Effector CD4-positive, alpha-beta T cell (primary cell): ENCODE measurements at regions not wholly inside any gene's neighbourhood (a gene's known extent, or its start where the extent isn't known, plus 50 kb on each side); places are given as distances from the start of the nearest gene placed in this dataset.
"Not testable (repeated sequence)": the region's sequence is repeated elsewhere in the genome, so short reads cannot be mapped to it uniquely, and the experiment has no call there.

Source experiments
- DNase-seq: peaks from one replicate; pipeline ENCODE4 v3.0.0-alpha.2; 2020

DNA sequence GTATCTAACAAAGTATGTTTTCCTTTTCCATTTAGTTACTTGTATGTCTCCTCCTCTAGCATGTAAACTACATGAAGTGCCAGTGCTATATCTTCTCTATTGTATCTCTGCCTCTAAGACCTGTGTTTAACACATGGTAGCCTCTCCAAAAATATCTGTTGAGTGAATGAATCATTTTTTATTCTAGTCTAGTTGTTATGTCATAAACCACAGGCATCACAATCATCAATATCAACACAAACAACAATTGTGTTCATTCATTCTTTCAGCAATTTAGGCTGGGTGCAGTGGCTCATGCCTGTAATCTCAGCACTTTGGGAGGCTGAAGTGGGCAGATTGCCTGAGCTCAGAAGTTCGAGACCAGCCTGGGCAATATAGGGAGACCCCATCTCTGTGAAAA is 111.6 kb upstream of the EYA4 start:
- no peak for DNase-seq

DNA sequence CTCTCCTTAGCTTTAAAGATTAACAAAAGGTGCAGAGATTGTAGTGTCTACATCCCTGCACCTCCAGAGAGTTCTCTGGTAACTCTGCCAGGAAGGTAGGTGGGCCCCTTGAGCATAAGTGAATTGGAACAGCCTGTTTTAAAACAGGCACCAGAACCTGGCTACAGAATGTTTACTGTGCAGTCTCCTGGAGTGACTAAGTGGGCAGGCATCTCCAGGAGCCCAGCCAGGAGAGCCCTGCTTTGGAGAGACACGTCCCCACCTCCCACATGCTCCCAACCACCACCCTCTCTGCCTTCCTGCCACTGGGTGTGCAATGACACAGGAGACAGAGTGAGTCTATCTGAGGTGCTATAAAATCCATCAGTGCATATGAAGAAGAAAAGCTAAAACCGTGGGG is 110.3 kb upstream of the EYA4 start:
- DNase-seq, result no peak

GRCh38 chr6:133131621-133132465 is 109.3 kb upstream of the EYA4 start:
- no peak for DNase-seq

GRCh38 chr6:133132466-133132971 is 108.6 kb upstream of the EYA4 start:
- no peak for DNase-seq

GRCh38 chr6:133136177-133136880 is 104.8 kb upstream of the EYA4 start:
- no peak for DNase-seq

DNA sequence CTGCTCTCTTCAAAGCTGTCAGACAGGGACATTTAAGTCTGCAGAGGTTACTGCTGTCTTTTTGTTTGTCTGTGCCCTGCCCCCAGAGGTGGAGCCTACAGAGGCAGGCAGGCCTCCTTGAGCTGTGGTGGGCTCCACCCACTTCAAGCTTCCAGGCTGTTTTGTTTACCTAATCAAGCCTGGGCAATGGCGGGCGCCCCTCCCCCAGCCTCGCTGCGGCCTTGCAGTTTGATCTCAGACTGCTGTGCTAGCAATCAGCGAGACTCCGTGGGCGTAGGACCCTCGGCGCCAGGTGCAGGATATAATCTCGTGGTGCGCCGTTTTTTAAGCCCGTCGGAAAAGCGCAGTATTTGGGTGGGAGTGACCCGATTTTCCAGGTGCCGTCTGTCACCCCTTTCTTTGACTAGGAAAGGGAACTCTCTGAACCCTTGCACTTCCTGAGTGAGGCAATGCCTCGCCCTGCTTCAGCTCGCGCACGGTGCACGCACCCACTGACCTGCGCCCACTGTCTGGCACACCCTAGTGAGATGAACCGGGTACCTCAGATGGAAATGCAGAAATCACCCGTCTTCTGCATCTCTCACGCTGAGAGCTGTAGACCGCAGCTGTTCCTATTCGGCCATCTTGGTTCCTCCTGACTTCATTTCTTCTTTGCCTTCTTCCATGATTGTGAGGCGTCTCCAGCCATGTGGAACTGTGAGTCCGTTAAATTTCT is 93.5 kb upstream of the EYA4 start:
- DNase-seq, result not testable (repeated sequence)

DNA sequence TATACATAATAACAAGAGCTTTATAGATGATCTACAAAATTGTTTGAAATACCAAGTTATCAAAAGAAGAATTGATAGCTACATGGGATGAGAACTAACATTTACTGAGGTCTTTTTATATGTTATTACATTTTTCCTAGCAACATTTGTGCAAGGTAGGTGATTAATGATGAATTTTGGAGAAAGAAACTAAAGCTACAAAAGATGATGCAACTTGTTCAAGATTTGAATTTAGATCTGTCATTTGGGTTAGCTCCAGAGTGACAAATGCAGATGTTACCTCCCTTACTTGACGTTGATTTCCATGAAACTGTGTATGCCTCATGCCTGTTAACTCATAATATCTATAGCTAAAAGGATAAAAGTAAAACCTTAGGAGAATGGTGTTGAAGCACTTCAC is 84.5 kb upstream of the EYA4 start:
- no peak for DNase-seq

- DNase-seq, result no peak
Measured at GRCh38 chr6:133157995-133158394, 83.2 kb upstream of the EYA4 start.

DNA sequence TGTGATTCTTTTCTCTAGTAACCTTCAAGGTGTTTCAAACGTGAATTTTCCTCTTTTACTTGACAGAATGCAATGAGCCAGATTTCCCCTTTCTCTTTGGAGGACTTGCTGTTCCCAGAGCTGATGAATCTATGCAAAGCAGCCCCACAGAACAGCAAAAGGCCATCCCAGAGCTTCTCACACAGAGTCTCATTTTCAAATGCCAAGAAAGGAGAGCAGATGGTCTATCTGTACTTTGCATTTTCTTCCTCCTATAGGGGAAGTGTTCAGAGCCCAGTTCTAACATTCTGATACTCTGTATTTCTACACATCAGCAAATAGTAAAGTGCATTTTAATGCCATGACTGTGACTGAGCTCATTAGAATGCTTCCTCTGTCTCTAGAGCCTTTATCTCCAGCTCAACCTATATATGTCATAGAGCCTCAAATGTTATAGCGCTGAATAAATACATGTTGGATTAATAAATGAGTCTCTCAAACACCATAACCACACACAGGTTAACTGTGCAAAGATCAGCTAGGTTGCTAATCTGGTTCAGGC is 81.8 kb upstream of the EYA4 start:
- DNase-seq, result no peak

- DNase-seq, result no peak
Measured at GRCh38 chr6:133160536-133160935, 80.6 kb upstream of the EYA4 start.

DNA sequence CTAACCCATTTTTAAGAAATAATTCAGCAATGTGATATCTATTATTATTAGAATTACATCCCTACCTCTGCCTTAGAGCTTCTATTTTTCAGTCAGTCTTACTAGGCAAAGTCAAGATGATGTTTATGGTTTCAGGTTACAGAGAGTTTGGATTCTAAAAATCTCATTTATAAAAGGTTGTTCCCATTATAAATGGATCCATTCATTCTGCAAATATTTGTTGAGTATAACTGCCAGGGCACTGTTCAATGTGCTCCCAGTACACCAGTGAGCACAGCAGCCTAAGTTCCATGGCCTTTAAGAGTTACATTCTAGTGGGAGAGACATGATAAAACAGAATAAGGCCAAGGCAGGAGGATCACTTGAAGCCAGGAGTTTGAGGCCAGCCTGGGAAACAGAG is 75.9 kb upstream of the EYA4 start:
- no peak for DNase-seq

GRCh38 chr6:133166766-133167165 is 74.4 kb upstream of the EYA4 start:
- DNase-seq, result no peak

- no peak for DNase-seq
Measured at GRCh38 chr6:133169901-133170300, 71.3 kb upstream of the EYA4 start.

DNA sequence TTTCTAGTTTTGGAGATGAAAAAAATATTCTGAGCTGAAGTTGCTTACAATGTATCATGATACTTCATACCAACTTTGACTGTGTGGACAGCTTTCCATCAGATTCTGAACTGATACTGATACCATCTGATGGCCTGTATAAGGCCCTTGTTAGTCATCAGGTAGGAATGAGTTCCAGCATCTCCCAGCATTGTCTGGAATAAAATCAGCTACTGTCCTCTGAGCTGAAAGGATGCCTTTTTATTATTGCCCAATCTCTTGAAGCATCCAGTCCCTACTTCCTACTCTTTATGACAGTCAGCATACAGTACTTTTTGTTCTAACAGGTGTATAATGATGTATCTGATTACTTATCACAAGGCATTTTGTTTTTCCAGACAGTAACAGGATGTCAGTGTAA is 70.6 kb upstream of the EYA4 start:
- DNase-seq, result no peak

- no peak for DNase-seq
Measured at GRCh38 chr6:133171989-133172604, 69.1 kb upstream of the EYA4 start.

- DNase-seq, result no peak
Measured at GRCh38 chr6:133173276-133173675, 67.9 kb upstream of the EYA4 start.

GRCh38 chr6:133179481-133179880 is 61.7 kb upstream of the EYA4 start:
- DNase-seq, result no peak

DNA sequence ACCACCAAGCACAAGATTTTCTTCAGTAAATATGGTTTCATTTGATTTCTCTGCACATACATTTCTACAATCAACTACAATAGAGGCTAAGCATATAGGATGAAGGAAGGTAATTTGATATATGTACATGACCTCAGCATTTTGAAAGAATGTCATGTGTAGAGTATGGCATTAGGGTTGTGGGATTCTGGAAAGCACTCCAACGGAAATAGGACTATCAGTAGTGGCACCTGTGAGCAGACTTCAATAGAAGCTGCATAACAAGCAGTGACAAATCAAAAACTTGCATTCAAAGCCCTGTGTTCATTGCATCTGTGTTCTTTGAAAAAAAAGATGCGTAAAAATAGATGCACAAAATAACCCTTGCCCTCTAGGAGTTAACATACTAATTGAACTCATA is 57.5 kb upstream of the EYA4 start:
- no peak for DNase-seq

- DNase-seq, result no peak
Measured at GRCh38 chr6:133184798-133185372, 56.3 kb upstream of the EYA4 start.

DNA sequence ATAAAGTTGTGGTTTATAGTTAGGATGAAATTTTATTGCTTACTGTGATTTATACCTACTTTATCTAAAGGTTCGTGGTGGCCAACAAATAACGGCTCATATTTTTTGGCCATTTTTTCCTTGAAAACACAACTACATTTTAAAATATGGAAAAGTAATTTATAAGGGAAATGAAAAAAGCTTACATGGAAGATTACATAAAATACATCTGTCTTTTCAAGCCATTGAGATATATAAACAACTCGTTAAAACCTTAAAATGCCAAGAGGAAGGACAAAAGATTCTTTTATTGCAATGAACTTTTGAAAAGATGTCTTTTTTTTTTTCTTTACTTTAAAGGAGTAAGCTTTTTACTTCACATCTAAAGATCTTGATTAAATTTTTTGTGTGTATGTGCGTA is 55.4 kb upstream of the EYA4 start:
- DNase-seq, result no peak

- DNase-seq, result no peak
Measured at GRCh38 chr6:133187114-133187513, 54.0 kb upstream of the EYA4 start.
